Hepatic stellate cell (primary cell): ENCODE measurements at regions not wholly inside any gene's neighbourhood (a gene's known extent, or its start where the extent isn't known, plus 50 kb on each side); places are given as distances from the start of the nearest gene placed in this dataset.
A peak's percentile ranks its signal among the peaks of the same experiment; 100 is the strongest.

Experiments used
- DNase-seq: peaks from one replicate; pipeline ENCODE4 v3.0.0; 2011; ENCODE audit warnings: low spot score

- no peak for DNase-seq
These were observed 120.8 kb upstream of the CCDC196 start for GRCh38 chr14:66365388-66365787.

GRCh38 chr14:66369157-66369697, 116.9 kb upstream of the CCDC196 start:
- no peak for DNase-seq

DNA sequence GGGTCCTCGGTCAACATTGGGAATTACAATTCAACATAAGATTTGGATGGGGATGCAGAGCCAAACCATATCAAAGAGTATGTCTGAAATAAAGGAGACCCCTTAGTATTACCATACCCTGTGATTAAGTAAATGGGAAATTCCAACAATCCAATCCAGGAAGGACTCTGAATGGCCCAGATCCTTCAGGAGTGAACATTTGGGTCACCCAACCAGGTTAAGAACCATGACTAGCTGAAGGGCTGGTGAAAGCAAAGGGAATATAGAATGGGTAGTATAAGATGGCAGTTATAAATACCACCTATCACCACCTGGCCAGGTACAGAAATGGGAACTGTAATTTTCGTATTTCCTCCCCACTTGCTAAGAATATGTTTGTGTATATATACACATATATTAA, 114.4 kb upstream of the CCDC196 start:
- DNase-seq: no peak

DNA sequence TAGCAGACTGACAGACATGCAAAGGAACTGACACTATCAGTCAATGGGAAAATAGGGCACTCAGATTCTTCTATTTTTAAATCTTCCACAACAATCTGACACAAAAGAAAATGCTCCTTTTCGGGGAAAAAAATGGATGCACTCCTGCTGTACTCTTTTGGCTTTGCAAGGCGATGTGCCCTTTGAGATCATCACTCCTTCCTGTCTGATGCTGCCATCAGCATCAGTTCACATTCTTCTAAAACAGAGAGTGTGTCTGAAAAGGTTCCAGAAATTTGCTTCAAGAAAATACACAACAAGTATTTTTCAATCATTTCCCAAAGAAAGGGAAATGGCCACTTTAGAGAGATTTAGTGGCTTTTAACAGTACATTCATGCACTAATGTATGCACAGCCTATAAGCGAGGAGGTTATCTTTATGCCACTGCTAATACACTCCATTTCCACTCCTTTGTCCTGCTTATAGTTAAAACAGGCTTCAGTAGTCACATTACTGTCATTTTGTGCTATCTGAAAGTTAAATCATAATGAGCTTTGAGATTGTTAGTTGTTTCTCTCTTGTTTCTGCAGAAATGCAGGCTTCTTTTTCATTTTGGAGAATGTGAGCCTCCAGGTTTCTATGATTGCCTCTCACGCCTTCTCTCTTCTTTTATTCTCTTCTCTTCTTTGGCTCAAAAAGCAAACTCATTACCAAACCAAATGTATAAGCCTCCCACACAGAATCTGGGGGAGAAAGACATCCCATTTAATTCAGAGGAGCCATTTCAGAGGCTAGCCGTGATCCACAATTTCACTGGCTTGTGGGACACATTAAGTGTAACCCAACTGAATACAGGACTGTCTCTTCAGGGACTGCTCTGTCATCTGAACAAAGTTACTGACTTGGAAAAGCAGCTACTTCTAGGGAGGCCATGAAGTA, 110.9 kb upstream of the CCDC196 start:
- no peak for DNase-seq

DNA sequence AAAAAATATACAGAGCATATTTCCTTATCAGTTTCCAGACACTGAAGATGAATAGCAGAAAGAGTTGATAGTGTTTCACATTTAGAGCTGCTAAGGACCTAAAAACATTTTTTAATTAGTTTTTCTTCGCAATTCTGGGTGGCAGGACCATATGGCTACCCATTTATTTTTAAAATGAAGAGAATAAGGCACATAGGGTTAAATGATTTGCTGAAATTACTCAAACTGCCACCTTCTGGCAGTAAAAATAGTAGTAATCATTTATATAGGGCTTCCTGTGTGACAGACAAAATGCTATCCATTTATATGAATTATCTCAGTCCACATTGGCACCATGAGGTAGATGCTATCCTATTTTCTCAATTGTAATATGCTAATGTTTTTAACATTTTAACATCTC, 108.6 kb upstream of the CCDC196 start:
- no peak for DNase-seq

DNA sequence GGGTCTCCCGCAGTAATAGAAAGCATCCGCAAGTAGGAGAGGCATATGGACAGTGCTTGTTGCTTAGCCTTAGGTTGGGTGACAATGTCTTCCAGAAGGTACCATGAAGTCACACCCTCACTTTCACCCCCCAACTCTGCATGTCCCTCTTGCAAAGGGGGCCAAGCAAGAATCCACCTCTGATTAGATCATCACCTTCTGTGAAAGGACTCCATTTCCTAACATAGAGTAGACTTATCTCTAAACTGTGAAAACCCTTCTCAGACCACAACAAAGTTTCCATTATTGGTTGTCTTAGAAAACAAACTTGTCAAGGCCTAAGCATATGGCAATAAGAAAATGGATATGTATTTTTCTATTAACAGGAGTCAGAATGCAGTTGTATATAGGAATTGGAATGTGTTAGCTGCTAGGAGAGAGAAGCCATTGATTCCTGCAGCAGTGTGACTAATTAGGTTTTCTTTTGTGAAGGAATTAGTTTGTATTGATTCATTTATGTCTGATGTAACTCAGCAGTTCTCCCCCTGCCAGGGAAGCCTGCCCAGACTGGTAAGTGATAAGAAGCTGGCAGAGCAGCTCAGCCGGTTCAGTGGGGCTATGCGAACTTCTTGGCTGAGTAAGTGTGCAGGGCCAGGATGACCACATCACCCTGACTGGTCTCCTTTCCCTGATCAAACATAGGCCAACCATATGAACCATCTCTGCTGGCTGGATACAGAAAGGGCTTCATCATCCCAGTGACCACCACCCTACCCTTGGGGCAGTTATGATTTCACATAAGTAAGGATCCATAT, 107.3 kb upstream of the CCDC196 start:
- no peak for DNase-seq

DNA sequence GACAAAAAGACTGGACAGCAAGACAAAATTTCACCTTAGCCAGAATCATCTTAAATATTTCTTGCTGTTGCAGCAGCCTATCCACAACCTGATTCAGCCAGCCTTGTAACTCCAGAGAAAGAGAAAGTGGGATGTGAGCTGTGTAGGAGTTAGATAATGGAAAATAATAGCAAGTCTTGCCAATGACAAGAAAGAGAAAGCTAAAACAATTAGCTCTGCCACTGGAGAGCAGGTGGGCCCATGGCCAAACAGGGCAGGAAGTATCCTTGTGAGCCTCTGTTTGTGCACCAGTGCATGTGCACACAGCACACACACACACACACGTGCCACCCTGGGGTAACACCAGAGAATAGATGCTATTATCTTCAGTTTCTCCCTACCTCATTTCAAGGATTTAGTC, 106.0 kb upstream of the CCDC196 start:
- DNase-seq: no peak

- DNase-seq: no peak
These were observed 104.4 kb upstream of the CCDC196 start for GRCh38 chr14:66381755-66382154.

- DNase-seq: no peak
These were observed 102.9 kb upstream of the CCDC196 start for GRCh38 chr14:66383257-66383656.

DNA sequence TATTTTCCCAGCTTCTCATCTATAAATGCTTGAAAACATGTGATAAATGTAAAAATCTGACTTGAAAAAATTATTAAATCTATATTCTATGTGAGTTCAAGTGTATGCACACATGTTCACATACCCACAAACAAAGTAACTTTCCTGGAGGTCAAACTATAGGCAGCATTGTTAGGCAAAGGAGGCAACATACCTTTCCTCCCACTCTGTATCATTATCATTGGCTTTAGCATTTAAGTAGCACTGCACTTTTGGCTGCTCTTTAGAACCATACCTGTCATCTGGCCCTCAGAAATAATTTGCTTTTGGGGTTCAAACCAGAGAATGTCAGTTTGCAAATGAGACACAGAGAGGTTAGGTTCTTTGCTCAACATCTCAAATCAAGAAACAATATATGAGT, 102.4 kb upstream of the CCDC196 start:
- no peak for DNase-seq

- no peak for DNase-seq
These were observed 97.7 kb upstream of the CCDC196 start for GRCh38 chr14:66388516-66388915.

DNA sequence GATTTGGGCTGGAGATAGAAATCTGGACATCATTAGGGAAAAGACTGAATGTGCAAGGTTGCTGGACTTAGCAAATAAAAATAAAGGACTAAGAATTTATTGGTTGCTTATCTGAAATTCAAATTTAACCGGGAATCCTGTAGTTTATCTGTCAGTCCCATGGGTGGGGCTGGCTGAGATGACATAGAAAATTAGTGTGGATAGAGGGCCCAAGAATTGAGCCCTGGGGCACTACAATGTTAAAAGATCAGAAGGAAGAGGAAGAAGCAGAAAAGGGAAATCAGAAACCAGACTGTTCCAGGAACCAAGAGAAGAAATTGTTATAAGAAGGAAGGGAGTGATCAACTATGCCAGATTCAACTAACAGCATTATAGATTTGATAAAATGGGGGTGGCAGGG, 96.7 kb upstream of the CCDC196 start:
- no peak for DNase-seq

- no peak for DNase-seq
These were observed 90.9 kb upstream of the CCDC196 start for GRCh38 chr14:66395300-66395699.

- no peak for DNase-seq
These were observed 90.0 kb upstream of the CCDC196 start for GRCh38 chr14:66396164-66396563.

- no peak for DNase-seq
These were observed 87.7 kb upstream of the CCDC196 start for GRCh38 chr14:66398437-66398836.

GRCh38 chr14:66401449-66402095, 84.6 kb upstream of the CCDC196 start:
- no peak for DNase-seq

DNA sequence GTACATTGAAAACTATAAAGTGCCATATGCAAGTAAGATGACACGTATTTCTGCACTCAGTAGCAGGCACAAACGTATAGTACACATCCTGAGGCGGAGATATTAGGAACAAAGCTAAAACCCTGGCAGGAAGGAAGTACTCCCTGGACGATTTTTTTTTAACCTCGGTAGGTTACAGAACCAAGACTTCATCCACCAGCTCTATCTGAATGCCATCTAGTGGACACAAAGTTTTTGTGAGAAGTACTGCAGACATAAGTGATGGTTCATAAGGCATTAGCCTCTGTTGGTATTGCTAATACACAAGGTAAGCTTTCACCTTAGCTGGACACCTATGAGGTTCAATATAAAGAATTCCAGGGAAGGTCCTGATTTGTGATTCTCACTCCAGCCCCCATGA, 83.0 kb upstream of the CCDC196 start:
- peak; percentile 1 for DNase-seq

DNA sequence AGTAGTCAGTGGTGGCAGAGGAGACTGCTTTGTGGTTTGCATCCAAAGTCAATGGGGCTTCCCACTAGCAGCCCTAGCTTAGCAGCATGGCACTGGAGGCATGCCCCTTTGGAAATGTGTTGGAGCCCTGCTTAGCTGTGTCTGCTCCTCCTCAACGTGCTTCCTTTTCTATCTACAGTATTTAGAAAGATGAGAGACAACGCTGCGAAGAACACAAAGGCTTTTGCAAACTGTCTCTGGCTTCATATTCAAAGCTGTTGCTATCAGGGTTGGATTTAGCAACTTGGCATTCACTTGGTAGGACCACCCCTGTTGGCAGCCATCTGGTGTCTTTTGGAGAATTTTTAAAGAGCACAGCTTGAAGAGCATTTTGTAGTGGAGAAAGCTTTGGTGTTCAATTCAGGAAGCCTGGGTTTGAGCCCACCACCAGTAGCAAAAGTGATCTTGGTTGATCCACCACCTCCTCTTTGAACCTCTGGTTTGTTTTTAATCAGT, 82.1 kb upstream of the CCDC196 start:
- DNase-seq: no peak

DNA sequence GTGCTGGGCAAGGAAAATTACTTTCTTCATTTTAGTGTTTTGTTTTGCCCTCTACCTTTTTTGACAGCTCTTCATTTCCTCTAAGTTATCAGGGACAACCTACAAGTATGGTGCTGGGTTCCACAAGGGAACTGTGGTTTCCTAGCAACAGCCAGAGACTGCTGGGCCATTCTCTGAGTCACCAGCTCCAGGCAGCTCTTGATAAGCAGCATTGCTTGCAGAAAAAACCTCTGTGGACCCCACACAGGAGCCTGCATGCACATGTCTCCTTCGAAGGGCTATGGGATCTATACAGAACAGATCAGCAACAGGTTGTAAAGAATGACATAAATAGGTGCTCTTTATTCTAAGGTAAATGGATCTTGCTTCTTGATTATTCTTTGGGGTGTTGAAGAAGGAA, 81.0 kb upstream of the CCDC196 start:
- DNase-seq: no peak

- DNase-seq: no peak
These were observed 72.3 kb upstream of the CCDC196 start for GRCh38 chr14:66413901-66414300.

DNA sequence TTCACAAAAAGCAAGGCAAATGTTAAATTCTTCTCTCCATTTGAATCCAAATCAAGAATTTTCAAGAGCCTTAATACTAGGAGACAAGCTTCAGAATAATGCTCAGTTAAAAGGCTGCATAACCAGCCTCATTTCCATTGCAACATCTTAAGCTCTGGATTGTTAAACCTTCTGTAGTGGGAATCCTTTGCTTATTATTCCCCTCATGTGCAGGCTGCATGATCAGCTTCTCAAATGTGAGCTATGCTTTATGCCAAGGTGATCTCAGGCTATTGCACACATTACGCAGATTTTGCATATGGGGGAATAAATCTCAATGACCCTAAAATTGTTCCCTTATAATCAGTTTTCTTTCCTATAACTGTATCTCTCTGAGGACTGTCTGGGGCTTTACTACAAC, 71.7 kb upstream of the CCDC196 start:
- DNase-seq: no peak

GRCh38 chr14:66420251-66421006, 65.7 kb upstream of the CCDC196 start:
- DNase-seq: no peak
